ENCODE measurements at regions not wholly inside any gene's neighbourhood (a gene's known extent, or its start where the extent isn't known, plus 50 kb on each side); places are given as distances from the start of the nearest gene placed in this dataset.

DNA sequence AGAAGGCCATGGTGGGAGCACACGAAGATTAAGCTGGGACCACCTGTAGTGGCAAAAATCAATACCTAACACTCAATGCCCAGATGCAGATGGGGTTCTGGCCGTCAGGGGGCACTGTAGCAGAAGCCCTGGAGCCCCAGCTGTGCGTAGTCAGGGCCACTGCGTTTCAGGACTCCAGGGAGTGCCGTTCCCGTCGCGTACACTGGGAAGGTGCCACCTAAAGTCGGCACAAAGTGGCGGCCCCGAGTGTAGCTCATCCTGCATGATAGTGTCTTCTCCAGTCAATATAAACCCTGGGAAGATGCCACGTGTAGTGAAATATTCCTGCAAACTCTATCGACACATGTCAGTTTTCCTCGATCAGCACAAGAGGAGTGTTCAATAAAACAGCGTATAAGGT is 123.8 kb upstream of the NTM start:
- TF ChIP-seq, protein P1, sequence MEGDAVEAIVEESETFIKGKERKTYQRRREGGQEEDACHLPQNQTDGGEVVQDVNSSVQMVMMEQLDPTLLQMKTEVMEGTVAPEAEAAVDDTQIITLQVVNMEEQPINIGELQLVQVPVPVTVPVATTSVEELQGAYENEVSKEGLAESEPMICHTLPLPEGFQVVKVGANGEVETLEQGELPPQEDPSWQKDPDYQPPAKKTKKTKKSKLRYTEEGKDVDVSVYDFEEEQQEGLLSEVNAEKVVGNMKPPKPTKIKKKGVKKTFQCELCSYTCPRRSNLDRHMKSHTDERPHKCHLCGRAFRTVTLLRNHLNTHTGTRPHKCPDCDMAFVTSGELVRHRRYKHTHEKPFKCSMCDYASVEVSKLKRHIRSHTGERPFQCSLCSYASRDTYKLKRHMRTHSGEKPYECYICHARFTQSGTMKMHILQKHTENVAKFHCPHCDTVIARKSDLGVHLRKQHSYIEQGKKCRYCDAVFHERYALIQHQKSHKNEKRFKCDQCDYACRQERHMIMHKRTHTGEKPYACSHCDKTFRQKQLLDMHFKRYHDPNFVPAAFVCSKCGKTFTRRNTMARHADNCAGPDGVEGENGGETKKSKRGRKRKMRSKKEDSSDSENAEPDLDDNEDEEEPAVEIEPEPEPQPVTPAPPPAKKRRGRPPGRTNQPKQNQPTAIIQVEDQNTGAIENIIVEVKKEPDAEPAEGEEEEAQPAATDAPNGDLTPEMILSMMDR (IDR thresholded peaks at IDR 0.05): peak in 2 of 5 experiments; percentile 10 to 28
- no peak for TF ChIP-seq POLR2A (IDR thresholded peaks at IDR 0.05)
